HG03457 (cell line): ENCODE measurements at regions not wholly inside any gene's neighbourhood (a gene's known extent, or its start where the extent isn't known, plus 50 kb on each side); places are given as distances from the start of the nearest gene placed in this dataset.

Source experiments
- ATAC-seq: cut with Tn5 transposase; IDR thresholded peaks from one replicate; pipeline ENCODE4 v1.9.1; 2021; ENCODE audit warnings: moderate number of reproducible peaks; ENCODE audit not compliant: unreplicated experiment

DNA sequence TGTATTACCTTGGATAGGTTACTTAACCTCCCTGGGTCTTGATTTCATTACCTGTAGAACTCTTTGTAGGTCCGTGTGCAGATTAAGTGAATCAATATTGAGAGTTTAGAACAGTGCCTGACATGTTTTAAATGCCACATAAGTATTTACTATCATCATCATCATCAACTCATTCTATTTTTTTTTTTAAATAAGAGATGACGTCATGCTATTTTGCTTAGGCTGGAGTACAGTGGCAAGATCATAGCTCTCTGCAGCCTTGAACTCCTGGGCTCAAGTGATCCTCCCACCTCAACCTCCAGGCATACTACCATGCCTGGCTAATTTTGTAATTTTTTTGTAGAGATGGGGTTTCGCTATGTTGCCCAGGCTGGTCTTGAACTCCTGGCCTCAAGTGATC lies 132.0 kb upstream of the FZD8 start:
- no peak for ATAC-seq

DNA sequence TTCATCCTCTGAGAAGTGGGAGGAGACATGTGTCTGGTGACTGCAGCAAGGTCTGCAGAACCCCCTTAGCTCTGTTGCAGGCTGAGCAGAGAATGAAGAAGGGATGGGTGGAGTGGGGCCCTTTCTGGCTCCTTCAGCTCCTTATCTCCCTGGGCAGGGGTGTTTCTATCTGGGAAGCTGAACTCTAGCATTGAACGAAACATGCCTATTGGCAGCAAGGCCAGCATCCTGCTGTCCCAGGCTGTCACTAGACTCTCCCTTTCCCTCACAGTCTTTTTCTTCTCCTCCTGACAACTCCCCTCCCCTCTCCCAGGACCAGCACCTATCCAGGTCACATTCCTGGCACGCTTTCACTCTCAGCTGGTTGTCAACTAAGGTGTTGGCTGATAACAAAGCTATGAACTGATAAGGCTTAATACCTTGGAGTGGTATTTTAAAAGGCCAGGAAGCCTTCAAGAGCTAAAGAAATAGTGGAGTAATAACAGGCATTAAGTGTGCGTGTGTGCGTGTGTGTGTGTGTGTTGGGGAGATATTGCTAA lies 128.8 kb upstream of the FZD8 start:
- no peak for ATAC-seq

DNA sequence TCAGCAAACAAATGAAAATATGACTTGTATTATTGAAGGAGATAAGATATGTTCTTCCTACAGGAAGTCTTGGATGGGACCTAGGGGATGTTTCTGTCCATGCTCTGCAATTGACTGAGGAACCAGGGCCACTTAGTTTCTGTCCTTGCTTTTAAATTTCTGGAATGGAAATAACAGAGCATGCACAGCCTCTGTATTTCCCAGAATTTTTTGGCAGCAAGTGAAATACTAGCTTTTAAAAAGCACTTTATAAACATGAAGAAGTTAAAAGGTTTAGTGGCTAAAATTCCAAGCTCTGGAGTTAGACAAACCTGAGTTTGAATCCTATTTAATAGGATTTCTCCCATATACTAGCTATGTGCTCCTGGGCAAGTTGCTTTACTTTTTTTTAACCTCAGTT lies 127.7 kb upstream of the FZD8 start:
- no peak for ATAC-seq

DNA sequence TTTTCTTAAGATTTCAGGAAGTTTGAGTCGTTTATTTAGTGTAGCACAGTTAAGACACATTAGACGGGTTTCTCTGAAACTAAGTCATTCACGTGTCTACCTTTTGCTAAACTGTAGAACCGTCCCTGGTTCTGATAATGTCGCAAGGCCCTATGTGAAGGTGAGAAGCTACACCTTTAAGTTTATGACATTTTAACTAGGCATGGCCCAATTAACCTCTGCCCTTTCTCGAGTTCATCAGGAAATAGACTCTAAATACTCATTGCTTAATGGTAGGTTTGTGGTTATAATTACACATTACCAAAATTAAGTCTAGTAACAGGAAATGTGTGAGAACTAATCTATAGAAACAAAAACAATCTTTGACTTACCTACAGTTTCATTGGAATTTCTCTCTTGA lies 126.6 kb upstream of the FZD8 start:
- no peak for ATAC-seq

DNA sequence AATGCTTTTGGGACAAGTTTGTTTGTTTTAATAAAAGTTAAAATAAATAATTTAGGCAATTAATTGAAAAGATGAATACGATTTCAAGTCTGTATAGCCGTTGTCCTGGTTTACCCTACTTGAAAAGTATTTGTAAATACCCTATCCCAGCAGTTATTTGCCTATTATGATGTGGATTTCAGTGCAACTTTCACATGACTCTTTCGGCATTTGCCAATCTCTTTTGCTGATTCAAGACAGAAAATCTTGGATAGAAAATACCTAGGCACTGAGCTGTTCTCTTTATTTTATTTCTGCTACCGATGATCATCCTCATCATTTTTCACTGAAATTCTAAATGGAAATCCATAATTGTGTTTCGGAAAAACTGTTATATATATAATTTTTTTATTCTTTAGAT lies 125.9 kb upstream of the FZD8 start:
- ATAC-seq: no peak

DNA sequence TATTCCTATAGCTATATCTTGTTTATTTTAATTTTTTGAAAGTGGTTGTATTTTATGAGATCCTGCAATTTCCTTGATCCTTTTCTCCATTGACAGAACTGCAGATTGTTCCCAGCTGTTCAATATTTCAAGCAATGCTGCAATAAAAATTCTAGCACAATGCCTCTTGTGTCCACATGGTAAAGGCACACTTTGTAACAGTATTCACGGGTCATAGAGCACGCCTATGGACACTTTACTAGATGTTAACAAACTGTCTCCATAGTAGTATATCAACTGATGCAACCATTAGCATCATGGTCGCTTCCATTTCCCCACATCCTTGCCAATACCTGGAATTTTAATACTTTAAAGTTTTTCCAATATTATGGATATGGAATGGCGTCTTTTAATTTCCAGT lies 123.9 kb upstream of the FZD8 start:
- no peak for ATAC-seq

DNA sequence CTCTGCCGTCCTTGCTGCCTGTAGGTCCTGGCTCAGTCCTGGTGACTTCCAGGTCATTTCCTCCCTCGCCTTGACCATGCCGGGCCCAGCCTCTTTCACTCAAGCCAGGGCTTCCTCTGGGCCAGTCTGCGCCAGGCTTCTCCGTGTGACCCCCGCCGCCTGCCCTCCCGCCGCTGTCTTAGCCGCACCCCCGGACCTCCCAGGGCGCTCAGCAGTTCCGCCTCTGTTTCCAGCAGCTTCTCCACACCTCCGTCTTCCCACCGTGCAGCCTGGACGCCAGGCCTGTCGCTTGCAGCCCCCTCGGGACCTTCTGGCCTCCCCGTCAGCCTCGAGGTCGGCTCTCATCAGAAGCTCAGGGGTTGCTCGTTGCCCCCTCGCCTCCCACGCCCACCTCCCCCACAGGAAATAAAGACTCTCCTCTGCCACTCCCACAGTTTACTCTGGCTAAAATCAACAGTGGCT lies 123.0 kb upstream of the FZD8 start:
- ATAC-seq: no peak

DNA sequence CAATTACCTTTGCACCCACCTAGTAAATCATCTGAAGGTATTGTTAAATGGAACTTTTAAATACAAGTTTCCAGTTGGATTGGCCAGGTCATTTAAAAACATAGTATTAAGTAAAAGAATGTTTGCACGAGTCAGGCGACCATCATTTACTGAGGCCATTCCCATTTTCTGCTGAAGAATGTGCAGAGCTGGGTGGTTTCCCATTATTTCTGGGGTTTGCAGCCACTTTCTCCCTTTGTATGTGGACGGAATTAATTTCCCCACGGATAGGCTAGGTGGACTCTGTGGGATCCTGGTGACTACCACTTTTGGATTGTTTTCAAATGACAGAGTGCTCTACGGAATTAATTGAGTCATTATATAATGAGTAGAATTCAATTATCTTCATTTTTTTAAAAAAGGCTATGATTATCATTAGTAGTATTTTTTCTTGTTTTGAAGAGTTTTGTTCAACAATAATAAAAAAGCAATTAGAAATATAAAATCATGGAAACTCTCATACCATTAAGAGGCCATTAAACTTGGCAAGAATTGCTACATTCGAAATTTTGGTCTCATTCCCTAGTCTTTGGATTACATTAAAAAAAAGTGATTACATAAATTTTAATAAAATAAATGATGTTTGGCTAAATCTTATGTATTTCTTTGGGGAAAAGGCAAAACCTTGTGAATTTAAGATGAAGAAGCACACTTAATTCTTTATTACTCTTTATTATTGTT lies 120.4 kb upstream of the FZD8 start:
- ATAC-seq: no peak

DNA sequence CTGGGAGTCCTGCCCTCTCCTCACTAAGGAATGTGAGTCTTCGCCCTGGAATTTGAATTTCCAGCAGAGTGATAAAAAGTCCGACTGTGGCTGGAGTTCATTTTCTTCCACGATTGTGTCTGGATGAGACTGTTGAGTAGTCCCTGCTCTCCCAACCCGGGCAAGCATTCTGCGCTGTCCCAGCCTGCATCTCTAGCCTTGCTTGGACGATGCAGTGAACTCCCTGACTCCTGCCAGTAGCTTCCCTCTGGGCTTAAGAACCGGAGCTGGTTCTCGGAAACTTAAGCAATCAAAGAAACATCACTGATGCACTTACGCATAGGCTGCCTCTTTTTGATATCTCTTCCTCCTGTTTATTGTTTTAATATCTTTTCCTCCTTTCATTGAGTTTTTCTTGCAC lies 116.0 kb upstream of the FZD8 start:
- no peak for ATAC-seq

DNA sequence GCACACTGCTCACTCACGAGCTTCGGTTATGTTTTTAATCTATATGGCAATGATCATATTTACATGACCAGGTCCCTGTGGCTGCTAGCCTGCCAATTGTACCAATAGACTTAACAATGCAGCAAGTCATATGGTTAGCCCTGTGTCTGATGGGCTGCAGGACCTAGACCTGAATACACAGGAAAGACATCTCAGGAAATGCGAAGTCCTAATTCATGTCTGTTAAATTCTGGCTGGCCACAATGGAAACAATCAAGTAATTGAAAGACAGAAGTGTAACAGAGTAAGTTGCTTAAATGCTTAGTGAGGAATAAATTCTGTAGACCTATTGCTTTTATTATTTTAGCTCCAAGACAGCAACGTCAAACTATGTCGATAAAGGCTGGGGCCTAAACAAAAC lies 112.4 kb upstream of the FZD8 start:
- no peak for ATAC-seq

DNA sequence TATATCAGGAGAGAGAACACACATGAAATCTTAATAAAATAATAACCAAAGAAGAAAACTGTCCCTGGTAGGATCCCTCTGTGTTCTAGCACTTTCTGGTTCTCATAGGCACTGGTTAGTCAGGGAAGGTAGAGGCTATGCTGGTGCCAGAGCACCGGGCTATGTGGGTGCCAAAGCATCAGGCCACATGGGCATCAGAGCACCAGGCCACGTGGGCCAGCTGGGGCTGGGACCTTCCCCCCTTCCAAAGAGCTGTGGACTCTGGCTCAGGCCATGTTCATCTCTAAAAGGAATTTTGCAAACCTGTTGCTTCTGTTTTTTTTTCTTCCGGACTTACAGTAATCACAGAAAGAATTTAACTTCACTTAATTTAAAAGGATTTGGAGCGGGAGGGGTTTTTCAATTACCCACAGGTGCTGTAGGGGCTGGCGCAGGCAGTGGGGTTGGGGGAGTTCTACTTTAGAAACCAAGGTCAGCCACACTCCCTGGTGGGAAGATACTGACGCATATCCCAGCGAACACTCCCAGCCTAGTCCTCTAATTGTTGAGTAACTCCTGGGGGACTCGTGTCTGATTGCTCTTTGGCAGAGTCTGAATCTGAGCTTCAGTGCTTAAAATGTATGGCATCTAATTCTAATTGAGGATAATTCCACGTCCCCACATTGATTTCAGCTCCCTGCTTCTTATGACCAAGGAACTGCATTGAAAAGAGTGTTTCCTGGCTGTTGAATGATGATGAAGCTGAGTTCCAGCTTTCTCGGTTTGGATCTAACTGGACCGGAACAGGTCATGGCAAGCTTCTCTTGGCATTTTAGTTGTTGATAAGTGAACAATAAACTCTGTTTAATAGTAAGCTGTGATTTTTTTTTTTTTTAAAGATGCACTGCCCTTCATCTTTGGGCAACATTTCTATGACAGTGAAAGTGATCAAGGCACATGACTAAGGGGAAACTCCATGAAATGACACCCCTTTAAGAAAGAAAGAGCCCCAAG lies 110.7 kb upstream of the FZD8 start:
- ATAC-seq: no peak

DNA sequence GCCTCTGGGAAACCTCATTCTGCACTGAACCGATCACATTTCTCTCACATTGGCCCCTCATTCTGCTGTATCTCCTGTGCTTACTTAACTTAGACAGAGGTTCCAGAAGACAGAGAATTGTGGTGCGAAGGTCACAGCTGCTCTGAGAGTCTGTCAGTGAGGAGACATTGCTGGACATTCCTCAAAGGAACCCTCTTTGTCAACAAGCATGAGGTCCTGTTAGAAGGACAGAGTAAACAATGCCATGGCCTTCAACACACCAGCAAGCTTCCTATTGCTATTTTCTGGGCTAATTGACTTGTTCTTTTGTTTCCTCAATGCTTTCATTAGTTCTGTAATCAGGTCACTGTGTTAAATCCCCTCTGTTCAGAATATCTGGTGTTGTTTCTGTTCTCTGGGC lies 109.3 kb upstream of the FZD8 start:
- ATAC-seq: no peak

DNA sequence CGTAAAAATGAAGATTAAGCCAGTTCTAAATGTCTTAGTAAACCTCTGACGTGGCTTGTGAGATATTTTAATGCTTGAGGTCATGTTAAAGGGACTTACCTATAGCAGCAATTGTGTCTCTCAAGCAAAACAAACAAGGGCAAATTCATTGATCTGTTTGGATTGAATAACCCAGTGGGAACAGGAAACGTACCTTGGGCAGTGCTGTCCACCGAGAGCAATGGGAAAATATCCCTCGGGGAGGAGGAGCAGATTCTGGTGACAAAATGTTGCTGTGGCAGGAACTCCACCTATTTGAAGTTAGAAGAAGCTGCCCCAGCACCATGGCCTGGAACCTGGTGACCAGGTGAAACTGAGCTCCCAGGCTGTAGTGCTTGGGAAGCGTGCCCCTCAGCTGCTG lies 107.1 kb upstream of the FZD8 start:
- no peak for ATAC-seq

DNA sequence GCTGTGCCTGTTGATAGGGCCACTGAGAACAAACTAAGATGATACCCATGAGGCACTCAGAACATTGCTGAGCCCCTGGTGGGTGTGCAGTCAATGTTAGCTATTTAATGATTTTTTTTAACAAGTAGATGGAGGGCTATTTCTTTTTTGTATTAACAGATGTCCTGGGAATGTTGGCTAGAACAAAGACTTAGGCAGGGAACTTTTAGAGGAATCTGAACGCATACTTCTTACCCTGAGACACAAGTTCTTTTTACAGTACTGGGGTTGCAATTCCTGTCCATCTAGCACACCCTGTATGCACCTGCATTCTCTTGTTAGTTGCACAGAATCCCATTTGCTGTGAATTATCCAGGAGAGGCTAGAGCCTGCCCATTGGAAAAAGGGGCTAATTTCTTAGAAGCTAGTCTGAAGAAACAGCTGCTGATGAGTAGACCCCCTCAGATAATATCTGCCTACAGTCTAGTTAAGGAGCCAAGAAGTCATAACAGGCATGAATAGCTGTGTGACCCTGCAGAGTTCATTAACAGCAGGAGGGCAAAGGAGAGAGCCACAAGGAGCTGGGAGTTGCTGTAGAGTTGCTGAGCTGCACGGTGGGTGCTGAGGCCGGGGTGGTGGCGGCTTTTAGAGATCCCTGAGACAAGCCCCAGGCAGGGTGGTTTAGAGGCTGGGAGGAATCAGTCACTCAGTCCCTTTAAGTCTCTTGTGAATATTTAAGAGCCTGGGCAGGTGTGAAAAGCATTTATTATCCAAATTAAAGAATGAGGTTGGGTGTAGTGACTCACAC lies 103.7 kb upstream of the FZD8 start:
- ATAC-seq: no peak

DNA sequence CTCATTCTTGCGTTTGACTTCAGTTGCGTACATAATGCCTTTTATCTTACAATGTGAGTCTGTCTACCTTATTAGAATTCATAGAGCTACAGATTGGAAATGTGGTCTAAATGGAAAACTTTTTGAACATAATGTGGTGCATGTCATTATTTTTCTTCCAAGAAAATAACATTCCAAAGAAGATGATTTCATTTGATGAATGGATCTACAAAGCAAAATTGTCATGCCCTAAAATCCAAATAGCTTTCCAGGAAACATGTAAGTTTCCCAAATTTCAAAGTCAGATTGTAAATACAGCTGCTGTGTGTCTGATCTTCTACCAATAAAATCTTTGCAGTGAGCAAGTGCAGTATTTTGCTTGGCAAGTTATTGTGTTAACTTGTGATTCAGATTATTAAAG lies 101.8 kb upstream of the FZD8 start:
- no peak for ATAC-seq

DNA sequence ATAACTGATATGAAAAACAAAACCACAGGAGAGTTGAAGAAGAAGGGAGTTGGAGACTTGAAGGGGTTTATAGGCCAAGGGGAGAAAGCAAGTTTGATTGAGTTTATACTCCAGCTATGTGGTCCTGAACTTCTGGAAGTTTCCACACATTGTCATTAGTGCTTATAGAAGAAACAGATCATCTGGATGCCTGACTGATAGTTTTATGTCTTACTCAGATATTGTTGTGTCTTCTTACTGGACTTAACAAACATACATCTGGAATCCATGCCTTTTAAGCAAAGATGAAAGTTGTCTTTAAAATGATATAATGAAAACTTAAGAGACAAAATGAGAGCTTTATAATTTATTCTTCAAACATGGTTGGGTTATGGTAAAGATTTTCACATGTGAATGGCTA lies 101.3 kb upstream of the FZD8 start:
- no peak for ATAC-seq

DNA sequence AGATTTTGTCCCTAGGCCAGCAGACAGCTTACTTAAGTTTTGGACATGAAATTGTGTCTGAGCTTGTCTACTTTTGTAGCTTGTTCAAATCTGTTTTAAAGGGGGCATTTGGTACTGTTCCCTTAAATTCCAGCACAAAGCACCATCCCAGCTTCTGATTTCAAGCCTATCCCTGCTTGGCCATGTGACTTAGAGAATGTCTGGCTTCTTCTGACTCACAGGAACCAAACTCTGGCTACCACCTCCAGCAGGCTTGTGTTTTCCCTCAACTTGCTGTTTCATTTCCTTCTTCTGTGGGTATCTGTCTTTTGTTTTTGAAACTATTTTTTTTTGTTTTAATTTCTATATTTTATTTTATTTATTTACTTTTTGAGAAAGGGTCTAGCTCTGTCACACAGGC lies 97.9 kb upstream of the FZD8 start:
- no peak for ATAC-seq

DNA sequence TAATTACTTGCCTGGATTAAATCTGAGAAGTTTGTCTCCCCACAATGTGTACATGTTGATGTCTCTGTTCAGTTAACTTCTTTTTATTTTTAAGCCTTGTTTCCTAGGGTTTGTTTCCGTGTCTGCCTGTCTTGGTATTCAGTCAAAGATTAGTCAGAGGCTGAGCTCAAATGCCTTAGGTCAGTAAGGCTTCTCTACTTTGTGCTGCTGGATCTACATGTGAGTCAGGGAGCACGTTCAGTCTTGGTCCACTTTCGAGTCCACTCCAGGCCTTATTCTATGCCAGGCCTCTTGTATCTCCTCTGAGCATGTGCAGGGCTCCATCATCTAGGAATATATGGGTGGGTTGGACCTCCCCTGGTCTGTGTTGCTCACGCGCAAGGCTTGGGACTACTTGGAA lies 93.3 kb upstream of the FZD8 start:
- no peak for ATAC-seq

DNA sequence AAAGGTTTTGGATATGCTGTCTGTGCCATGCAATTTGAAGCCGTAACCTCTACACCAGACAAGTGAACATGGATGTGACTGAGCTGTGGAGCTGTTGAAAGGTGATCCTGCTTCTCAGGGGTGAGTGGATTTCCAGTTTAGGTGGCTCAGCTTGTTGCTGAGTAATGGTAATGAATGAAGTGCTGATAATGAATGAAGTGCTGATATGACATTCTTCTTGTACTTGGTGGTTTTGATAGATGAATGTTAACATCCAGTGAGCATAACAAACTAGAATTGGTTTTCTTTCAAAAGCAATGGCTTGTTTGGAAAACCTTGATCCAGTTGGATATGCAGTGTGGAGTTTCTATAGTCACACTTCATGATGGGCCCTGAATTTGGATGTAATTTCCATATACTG lies 89.7 kb upstream of the FZD8 start:
- no peak for ATAC-seq

DNA sequence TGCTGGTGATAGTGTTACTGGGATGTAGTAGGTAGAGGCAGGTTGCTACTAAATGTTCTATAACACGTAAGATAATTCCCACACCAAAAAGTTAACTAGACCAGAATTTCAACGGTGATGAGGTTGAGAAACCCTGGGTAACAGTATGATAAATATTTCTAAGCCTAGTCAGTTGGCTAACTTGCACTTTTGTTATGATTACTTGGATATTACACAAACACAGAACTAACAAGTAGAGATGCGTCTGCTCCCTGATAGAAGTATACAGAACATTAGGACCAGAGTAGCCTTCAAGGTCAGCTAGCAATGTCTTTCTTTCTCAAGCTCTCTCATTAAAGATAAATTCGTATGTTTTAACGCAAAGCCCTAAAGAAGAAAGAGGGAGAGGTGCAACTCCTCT lies 86.2 kb upstream of the FZD8 start:
- no peak for ATAC-seq

DNA sequence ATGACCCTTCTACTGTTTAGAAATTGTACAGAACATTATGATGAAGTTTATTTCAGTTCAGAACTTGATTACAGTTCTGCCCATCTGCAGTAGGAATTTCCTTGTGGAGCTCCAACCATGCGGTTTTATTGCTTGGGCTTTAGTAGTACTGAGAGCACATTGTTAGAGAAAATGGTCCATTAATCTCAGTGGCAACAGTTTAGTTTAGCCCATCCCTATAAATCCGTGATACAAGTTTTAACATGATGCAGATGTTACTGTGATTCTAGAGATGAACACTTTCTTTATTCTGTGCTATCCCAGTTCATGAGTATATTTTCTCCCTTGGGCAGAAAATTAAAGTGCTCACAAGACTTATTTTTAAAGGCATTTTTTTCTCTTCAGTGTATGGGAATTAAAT lies 84.8 kb upstream of the FZD8 start:
- no peak for ATAC-seq
